Right cardiac atrium (tissue), 5 donors: ENCODE measurements at regions not wholly inside any gene's neighbourhood (a gene's known extent, or its start where the extent isn't known, plus 50 kb on each side); places are given as distances from the start of the nearest gene placed in this dataset.

Experiments used
- ATAC-seq, 2 donors: fragments of 200-7000 bp; cut with Tn5 transposase; one replicate each; pipeline versions ENCODE4 v1.8.0 to v1.9.1; 2020; ENCODE audit warnings: moderate library complexity in 2 of 2, mild to moderate bottlenecking in 1 of 2
- DNase-seq, 3 donors: peaks; one replicate each; pipeline ENCODE4 v3.0.0-alpha.2; 2020
- H3K27ac ChIP-seq: one replicate; pipeline ENCODE4 v1.5.1; 2013; ENCODE audit warnings: mild to moderate bottlenecking, low read length, control low read depth, moderate library complexity
- H3K27me3 ChIP-seq: one replicate; pipeline ENCODE4 v1.6.1; 2013; ENCODE audit not compliant: control insufficient read depth, insufficient read depth
- H3K4me1 ChIP-seq: one replicate; pipeline ENCODE4 v1.6.1; 2013; ENCODE audit warnings: low read length; ENCODE audit not compliant: control insufficient read depth, insufficient read depth
- H3K4me3 ChIP-seq: one replicate; pipeline ENCODE4 v1.5.1; 2013; ENCODE audit warnings: low read length, control low read depth
- H3K9me3 ChIP-seq: one replicate; pipeline ENCODE4 v1.6.1; 2013; ENCODE audit warnings: low read length; ENCODE audit not compliant: control insufficient read depth
- WGBS: extraction: QIAGEN DNeasy Blood & Tissue Kit; methylation state at CpG from one replicate; pipeline ENCODE4 v1.1.7; 2013; 5-methylcytosine and 5-hydroxymethylcytosine counted together
- intact Hi-C, 4 donors: fragments of 100-400 bp; cut with DNase I; formaldehyde crosslinking; loops; one replicate each; pipeline versions ENCODE4 v1.11.0 to v1.14.0; 2022 to 2023
- donor health status: healthy with polysubstance abuse.
- donor health status: DM: no; HTN: yes; CAD: no.
- donor health status: DM: no; HTN: no; CAD: no.
- donor health status: DM: no; HTN: yes; CAD: no; lungs with severe emphysema.
- donor health status: DM: yes; HTN: yes; CAD: no.

DNA sequence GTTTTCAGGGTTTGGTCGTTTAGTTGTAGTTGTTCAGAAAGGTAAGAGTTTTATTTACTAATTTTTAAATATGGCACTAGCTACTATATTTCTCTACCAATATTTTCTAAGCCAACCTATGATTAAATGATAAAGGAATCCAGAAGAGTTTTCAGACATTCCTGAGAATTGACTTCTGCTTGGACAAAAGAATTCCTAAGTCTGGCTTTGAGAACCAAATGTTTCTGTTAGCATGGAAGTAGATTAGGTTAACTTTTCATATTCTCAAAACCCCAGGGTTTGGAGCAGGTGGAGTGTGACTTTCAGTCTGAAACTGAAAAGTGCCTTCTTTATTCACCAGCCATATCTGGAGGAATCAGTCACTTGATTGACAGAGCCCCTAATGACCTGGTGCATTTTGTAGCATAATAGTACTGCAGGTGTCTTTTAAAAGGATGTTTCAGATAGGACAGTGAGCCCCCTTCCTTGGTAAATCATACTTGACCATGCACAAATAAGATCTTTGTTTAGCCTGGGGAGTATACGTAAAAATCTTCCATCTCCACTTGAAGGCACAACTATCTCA, 457.0 kb upstream of the ZNF462 start:
- Histone ChIP-seq H3K27ac (no peak overlapping the region), H3K9me3 (no peaks in the 10 kb centered on the region), H3K4me3 (no peak overlapping the region), H3K4me1 (no peaks in the 10 kb centered on the region), H3K27me3 (no peaks in the 10 kb centered on the region)
- intact Hi-C loops, result no loop called here
- ATAC-seq, result no peak
- 70% methylated on average over 2 of the region's 2 CpGs for WGBS
- no peak for DNase-seq

DNA sequence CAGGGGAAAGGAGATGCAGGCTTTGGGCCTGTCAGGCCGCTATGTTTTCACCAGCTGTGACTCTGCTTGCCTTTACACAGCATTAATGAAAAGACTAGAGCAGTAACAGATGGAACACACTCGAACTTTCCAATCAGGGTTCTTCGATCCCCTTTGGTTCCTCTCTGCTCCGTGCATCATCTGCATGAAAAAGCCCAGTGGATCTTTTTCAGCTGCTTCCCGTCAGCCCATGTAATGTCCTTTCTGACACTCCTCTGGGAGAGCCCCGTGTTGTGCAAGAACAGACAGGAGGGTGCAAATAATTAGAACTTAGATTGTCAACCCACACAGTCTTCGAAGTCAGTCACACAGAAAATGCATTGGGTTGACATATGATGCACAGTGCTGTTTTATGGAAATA, 448.9 kb upstream of the ZNF462 start:
- no peak for DNase-seq
- Histone ChIP-seq H3K9me3 (no peaks in the 10 kb centered on the region), H3K4me3 (no peak overlapping the region), H3K27me3 (no peaks in the 10 kb centered on the region), H3K4me1 (no peaks in the 10 kb centered on the region), H3K27ac (no peak overlapping the region)
- intact Hi-C loops, result no loop called here
- WGBS, result 72% methylated on average over 7 of the region's 7 CpGs
- ATAC-seq, result no peak

DNA sequence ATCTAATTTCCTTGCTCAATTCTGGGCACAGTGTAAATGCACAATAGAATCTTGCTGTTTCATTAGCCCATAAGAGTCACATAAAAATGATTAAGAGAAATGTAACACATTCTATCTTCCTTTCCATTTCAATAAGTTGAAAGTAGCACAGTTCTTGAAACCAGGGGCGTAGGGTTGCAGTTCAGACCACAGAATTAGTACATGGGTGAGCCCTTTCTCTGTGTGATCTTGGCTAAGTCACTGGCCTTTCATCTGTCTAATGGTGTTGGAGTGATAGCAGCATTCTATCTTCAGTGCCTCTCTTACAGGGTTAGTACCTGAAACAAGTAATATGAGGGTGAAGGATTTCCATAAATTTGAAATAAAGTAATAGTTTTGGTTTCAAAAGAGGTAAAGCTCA, 445.3 kb upstream of the ZNF462 start:
- no peaks in the 10 kb centered on the region for H3K4me1 ChIP-seq
- H3K27ac ChIP-seq, result no peak overlapping the region
- no peaks in the 10 kb centered on the region for H3K27me3 ChIP-seq
- H3K4me3 ChIP-seq, result no peak overlapping the region
- H3K9me3 ChIP-seq, result no peaks in the 10 kb centered on the region
- ATAC-seq (no peak), DNase-seq (no peak)
- 98% methylated on average over 1 of the region's 1 CpG for WGBS
- intact Hi-C loops, result no loop called here

DNA sequence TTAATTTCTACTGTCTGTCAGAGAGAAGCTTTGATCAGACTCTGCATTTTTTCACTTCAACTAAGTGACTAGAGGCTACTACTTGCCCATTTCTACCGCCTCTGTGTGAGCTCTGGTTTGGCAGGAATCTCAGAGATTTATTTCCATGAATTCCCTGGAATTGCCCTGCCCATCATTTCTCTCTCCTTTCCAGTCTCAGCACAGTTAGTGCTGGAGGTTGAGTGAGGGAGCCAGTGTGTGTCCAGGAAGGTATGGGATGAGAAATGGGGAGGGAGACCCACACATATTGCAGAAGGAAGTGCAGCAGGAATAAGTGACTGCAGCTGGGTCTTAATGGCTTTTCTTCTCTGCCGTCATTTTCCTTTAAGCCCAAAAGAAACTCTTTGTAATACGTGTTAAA, 443.1 kb upstream of the ZNF462 start:
- 75% methylated on average over 3 of the region's 3 CpGs for WGBS
- intact Hi-C loops, result no loop called here

DNA sequence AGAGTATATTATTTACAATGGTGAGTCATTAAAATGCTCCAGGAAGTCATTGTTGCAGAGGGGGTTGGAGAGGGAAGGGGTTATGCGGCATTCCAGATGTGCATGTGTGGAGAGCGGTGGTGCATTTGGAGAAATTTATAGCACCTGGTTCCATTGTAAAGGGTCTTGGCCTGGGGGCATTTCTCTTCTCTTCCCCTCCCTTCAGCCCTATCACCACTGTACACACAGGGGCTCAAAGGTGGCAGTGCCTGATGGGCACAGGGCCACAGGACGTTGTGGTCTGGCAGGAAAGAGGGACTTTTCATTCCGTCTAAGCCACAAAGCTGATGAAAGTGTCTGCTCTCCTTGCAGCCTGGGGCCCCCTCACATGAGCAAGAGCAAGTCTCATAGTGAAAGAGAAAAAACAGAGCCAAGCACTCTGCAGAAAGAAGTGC, 442.4 kb upstream of the ZNF462 start:
- no peak overlapping the region for H3K4me3 ChIP-seq
- intact Hi-C loops, result no loop called here
- WGBS, result 47% methylated on average over 4 of the region's 4 CpGs
- H3K27ac ChIP-seq, result no peak overlapping the region
- no peak for ATAC-seq
- H3K9me3 ChIP-seq, result no peaks in the 10 kb centered on the region
- no peaks in the 10 kb centered on the region for H3K4me1 ChIP-seq
- H3K27me3 ChIP-seq, result no peaks in the 10 kb centered on the region
- DNase-seq, result no peak

More for the DNA sequence above, 443.1 kb upstream of the ZNF462 start:
- ATAC-seq, result no peak
- no peak for DNase-seq
- no peaks in the 10 kb centered on the region for H3K9me3 ChIP-seq
- no peaks in the 10 kb centered on the region for H3K27me3 ChIP-seq
- H3K4me1 ChIP-seq, result no peaks in the 10 kb centered on the region
- no peak overlapping the region for H3K4me3 ChIP-seq
- H3K27ac ChIP-seq, result no peak overlapping the region

DNA sequence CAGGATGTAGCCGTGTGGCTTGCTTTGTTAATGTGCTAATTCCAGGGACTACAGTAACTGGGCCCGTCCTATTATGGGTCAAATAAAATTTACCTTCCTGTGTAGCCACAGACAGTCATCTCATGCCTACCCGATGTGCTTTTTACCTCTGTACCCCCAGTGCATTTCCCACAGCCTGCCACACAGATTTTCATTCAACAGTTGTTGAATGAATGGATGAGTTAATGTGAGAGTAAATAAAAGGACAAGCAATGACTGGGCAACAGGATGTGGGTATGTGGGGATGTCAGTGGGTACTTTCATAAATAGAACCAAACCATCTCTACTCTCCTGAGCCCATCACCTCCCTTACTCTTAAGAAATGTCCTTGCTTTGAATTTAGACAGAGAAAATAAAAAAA, 441.2 kb upstream of the ZNF462 start:
- ATAC-seq (no peak), DNase-seq (no peak)

DNA sequence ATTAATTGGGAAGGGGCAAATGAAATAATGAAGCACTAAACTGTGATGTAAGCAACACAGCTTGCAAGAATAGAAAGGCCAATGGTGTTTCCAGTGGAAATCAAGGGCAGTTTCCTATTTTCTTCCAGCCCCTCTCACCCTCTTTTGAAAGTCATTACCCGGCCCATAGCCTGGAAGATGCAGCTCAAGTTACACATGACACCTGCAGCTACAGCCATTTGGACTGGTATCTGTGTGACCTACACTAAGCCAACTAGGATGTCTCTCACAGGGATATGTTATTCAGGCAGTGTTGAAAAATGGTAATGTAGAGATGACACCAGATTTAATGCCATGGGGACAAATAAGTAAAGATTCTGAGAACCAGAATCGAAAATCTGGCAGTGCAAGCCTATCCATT, 439.4 kb upstream of the ZNF462 start:
- Histone ChIP-seq H3K27ac (no peak overlapping the region), H3K27me3 (no peaks in the 10 kb centered on the region), H3K4me1 (no peaks in the 10 kb centered on the region), H3K4me3 (no peak overlapping the region), H3K9me3 (no peaks in the 10 kb centered on the region)
- 87% methylated on average over 2 of the region's 2 CpGs for WGBS
- intact Hi-C loops, result no loop called here
- DNase-seq (no peak), ATAC-seq (no peak)

More for the DNA sequence above, 441.2 kb upstream of the ZNF462 start:
- no peaks in the 10 kb centered on the region for H3K9me3 ChIP-seq
- 90% methylated on average over 3 of the region's 3 CpGs for WGBS
- intact Hi-C loops, result no loop called here
- H3K4me3 ChIP-seq, result no peak overlapping the region
- H3K27ac ChIP-seq, result no peak overlapping the region
- no peaks in the 10 kb centered on the region for H3K27me3 ChIP-seq
- H3K4me1 ChIP-seq, result no peaks in the 10 kb centered on the region

DNA sequence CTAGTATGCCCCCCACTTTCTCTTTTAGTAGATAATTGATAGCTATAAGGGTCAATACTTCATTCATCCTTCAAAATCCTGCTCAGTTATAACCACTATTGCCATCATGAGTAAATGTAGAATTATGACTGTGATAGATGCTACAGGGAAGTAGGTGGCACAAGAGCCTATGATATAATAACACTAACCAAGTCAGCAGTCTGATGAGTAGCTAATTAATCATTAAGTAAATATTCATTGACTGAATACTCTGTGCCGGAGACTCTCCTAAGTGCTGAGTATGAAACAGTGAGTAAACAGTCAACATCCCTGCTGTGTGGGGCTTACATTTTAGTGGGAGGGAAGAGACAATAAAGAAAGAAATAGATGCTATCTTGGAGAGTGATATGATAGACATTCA, 430.3 kb upstream of the ZNF462 start:
- Histone ChIP-seq H3K27ac (no peak overlapping the region), H3K4me3 (no peak overlapping the region), H3K27me3 (no peaks in the 10 kb centered on the region), H3K4me1 (no peaks in the 10 kb centered on the region), H3K9me3 (no peaks in the 10 kb centered on the region)
- intact Hi-C loops, result no loop called here
- no peak for DNase-seq
- ATAC-seq, result no peak
- 96% methylated on average over 1 of the region's 1 CpG for WGBS

DNA sequence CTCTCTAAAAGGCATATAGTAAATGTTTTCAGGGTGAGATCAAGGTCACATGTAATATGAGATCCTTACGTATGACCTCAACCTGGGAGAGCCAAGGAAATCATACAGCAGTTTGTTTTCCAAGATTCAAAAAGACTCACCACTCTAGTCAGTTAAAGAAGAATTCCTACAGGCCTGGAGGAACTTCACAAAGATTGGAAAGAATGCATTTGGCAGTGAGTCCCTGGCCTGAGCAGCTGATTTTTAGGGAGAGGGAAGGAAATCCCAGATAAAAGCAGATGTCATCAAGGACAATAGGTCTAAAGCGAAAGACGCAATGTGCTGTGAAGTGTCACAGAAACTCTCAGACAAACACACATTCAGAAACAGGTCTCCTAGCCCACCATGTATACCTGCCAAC, 424.0 kb upstream of the ZNF462 start:
- H3K4me1 ChIP-seq, result no peaks in the 10 kb centered on the region
- no peak for DNase-seq
- H3K9me3 ChIP-seq, result no peaks in the 10 kb centered on the region
- intact Hi-C loops, result no loop called here
- no peak overlapping the region for H3K4me3 ChIP-seq
- ATAC-seq, result peak in 1 of 2 donors; percentile 76
- no peaks in the 10 kb centered on the region for H3K27me3 ChIP-seq
- WGBS, result 33% methylated on average over 3 of the region's 3 CpGs
- no peak overlapping the region for H3K27ac ChIP-seq

DNA sequence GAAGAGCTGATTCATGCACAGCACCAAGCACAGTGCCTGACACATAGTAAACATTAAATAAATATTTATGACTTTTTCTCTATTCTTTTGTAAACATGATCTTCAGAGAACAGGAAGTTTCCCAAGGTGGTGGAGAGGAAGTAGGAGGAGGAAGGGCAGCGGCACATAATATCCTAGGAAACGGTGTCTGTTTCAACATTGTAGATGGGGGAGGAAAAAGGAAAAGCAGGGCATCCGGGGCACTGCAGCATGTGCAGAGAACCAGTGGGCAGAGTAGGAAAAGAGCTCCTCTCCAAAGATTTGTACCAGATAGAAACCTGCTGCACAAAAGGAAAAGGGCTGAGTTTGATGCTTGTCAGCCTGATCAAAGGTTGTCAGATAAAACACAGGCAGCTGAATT, 421.7 kb upstream of the ZNF462 start:
- WGBS, result 59% methylated on average over 3 of the region's 3 CpGs
- Histone ChIP-seq H3K27ac (no peak overlapping the region), H3K4me1 (no peaks in the 10 kb centered on the region), H3K4me3 (no peak overlapping the region), H3K27me3 (no peaks in the 10 kb centered on the region), H3K9me3 (no peaks in the 10 kb centered on the region)
- ATAC-seq (peak in 1 of 2 donors; percentile 73), DNase-seq (no peak)
- intact Hi-C loops, result no loop called here

DNA sequence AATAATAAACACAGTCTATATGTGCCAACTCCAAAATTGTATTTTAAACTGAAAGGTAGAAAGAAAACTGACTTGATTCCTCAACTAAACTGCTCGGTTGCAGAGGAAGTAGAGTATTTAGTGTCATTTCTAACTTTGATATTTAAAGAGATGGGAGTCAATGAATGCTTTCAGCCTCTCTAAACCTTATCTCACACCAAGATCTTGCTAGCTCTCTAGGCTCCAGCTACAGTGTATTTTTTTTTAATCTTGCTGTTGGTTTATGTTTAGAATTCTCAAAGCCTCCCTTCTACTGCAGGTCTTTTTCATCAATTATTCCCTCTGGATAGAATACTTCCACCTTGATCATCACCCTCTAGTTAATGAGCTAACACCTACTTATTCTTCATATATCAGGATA, 419.4 kb upstream of the ZNF462 start:
- Histone ChIP-seq H3K4me3 (no peak overlapping the region), H3K27ac (no peak overlapping the region), H3K4me1 (no peaks in the 10 kb centered on the region), H3K9me3 (no peaks in the 10 kb centered on the region), H3K27me3 (no peaks in the 10 kb centered on the region)
- WGBS, result 72% methylated on average over 1 of the region's 1 CpG
- DNase-seq (no peak), ATAC-seq (no peak)
- intact Hi-C loops, result no loop called here

DNA sequence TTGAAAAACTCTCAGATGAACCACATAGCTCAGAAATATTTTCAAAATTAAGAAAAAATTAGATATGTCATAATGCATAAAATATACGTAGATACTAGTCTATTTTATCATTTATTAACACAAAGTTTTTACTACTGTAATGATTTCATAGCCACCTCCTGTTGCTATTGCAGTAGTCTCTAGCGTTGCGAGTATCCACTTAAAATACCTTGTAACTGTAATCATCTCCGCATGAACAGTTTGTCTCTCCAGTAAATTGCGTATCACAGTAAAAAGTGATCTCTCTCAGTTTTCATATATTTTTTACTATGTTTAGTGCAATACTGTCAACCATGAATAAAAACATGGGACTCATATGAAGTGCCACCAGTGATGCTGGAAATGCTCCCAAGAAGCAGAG, 417.9 kb upstream of the ZNF462 start:
- DNase-seq (no peak), ATAC-seq (no peak)
- Histone ChIP-seq H3K4me1 (no peaks in the 10 kb centered on the region), H3K9me3 (no peaks in the 10 kb centered on the region), H3K27ac (no peak overlapping the region), H3K4me3 (no peak overlapping the region), H3K27me3 (no peaks in the 10 kb centered on the region)
- intact Hi-C loops, result no loop called here
- WGBS, result 77% methylated on average over 5 of the region's 5 CpGs
